Sciatic nerve (tissue), 2 donors: ENCODE measurements at regions not wholly inside any gene's neighbourhood (a gene's known extent, or its start where the extent isn't known, plus 50 kb on each side); places are given as distances from the start of the nearest gene placed in this dataset.
"Not testable (repeated sequence)": the region's sequence is repeated elsewhere in the genome, so short reads cannot be mapped to it uniquely, and the experiment has no call there.

ENCODE experiments used
- ATAC-seq: fragments of 200-7000 bp; cut with Tn5 transposase; one replicate; pipeline ENCODE4 v1.9.1; 2020; ENCODE audit warnings: mild to moderate bottlenecking, moderate library complexity
- DNase-seq: peaks from one replicate; pipeline ENCODE4 v3.0.0-alpha.2; 2020; ENCODE audit warnings: low spot score
- intact Hi-C: fragments of 100-400 bp; cut with DNase I; formaldehyde crosslinking; loops from one replicate; pipeline ENCODE4 v1.14.2; 2022
- donor health status: DM: no; HTN: no; CAD: no.
- donor health status: DM: no; HTN: no; CAD: no.

GRCh38 chr9:27668280-27668679 lies 95.0 kb upstream of the C9orf72 start:
- ATAC-seq (no peak), DNase-seq (no peak)
- intact Hi-C loops = no loop called here

- intact Hi-C loops = no loop called here
- no peak for DNase-seq
- no peak for ATAC-seq
These were observed 98.4 kb upstream of the C9orf72 start for GRCh38 chr9:27671636-27672035.

- intact Hi-C loops = no loop called here
- no peak for ATAC-seq
- DNase-seq = no peak
These were observed 99.4 kb upstream of the C9orf72 start for GRCh38 chr9:27672718-27673117.

GRCh38 chr9:27673641-27674040 lies 100.4 kb upstream of the C9orf72 start:
- DNase-seq (no peak), ATAC-seq (no peak)

GRCh38 chr9:27675354-27675753 lies 102.1 kb upstream of the C9orf72 start:
- intact Hi-C loops = no loop called here
- DNase-seq (no peak), ATAC-seq (no peak)

More at GRCh38 chr9:27673641-27674040, 100.4 kb upstream of the C9orf72 start:
- intact Hi-C loops = no loop called here

GRCh38 chr9:27676827-27677226 lies 103.5 kb upstream of the C9orf72 start:
- DNase-seq (no peak), ATAC-seq (no peak)
- intact Hi-C loops = no loop called here

GRCh38 chr9:27679338-27679737 lies 106.1 kb upstream of the C9orf72 start:
- intact Hi-C loops = no loop called here
- DNase-seq (no peak), ATAC-seq (no peak)

GRCh38 chr9:27683181-27683580 lies 109.9 kb upstream of the C9orf72 start:
- DNase-seq (no peak), ATAC-seq (no peak)
- intact Hi-C loops = no loop called here

GRCh38 chr9:27688954-27689353 lies 115.7 kb upstream of the C9orf72 start:
- no peak for DNase-seq
- intact Hi-C loops = no loop called here
- ATAC-seq = no peak

GRCh38 chr9:27690816-27691215 lies 117.5 kb upstream of the C9orf72 start:
- ATAC-seq, DNase-seq, intact Hi-C loops: not testable (repeated sequence)

GRCh38 chr9:27699621-27700020 lies 126.3 kb upstream of the C9orf72 start:
- ATAC-seq (no peak), DNase-seq (no peak)
- intact Hi-C loops = no loop called here

- ATAC-seq (peak; percentile 55), DNase-seq (no peak)
- intact Hi-C loops = no loop called here
These were observed 127.7 kb upstream of the C9orf72 start for GRCh38 chr9:27701016-27701415.

GRCh38 chr9:27701587-27701986 lies 128.3 kb upstream of the C9orf72 start:
- ATAC-seq (peak; percentile 88), DNase-seq (no peak)
- intact Hi-C loops = no loop called here

- DNase-seq = no peak
- no peak for ATAC-seq
- intact Hi-C loops = no loop called here
These were observed 130.1 kb upstream of the C9orf72 start for GRCh38 chr9:27703216-27703980.

GRCh38 chr9:27711241-27711640 lies 138.0 kb upstream of the C9orf72 start:
- intact Hi-C loops = no loop called here
- ATAC-seq = no peak
- no peak for DNase-seq

- intact Hi-C loops = no loop called here
- ATAC-seq (no peak), DNase-seq (no peak)
These were observed 139.5 kb upstream of the C9orf72 start for GRCh38 chr9:27712806-27713205.

- intact Hi-C loops = no loop called here
- DNase-seq (no peak), ATAC-seq (no peak)
These were observed 141.1 kb upstream of the C9orf72 start for GRCh38 chr9:27714388-27714787.

- intact Hi-C loops = no loop called here
- DNase-seq (no peak), ATAC-seq (no peak)
These were observed 142.4 kb upstream of the C9orf72 start for GRCh38 chr9:27715651-27716050.

GRCh38 chr9:27717991-27718390 lies 144.7 kb upstream of the C9orf72 start:
- no peak for ATAC-seq
- intact Hi-C loops = no loop called here
- no peak for DNase-seq

GRCh38 chr9:27719711-27720110 lies 146.4 kb upstream of the C9orf72 start:
- intact Hi-C loops = no loop called here
- ATAC-seq = no peak
- DNase-seq = no peak

GRCh38 chr9:27722866-27723265 lies 149.6 kb upstream of the C9orf72 start:
- DNase-seq (no peak), ATAC-seq (no peak)
- intact Hi-C loops = no loop called here
